AG09319 (cell line): ENCODE measurements at regions not wholly inside any gene's neighbourhood (a gene's known extent, or its start where the extent isn't known, plus 50 kb on each side); places are given as distances from the start of the nearest gene placed in this dataset.

ENCODE experiments used
- DNase-seq: peaks from one replicate; pipeline ENCODE4 v3.0.0-alpha.2; 2010; ENCODE audit warnings: low read depth; ENCODE audit errors: extremely low read depth
- TF ChIP-seq, protein P1 (sequence below): IDR thresholded peaks from 2 replicates; pipeline ENCODE4 v1.5.1; 2011; ENCODE audit warnings: low read depth, mild to moderate bottlenecking, inconsistent platforms, low read length, moderate library complexity

DNA sequence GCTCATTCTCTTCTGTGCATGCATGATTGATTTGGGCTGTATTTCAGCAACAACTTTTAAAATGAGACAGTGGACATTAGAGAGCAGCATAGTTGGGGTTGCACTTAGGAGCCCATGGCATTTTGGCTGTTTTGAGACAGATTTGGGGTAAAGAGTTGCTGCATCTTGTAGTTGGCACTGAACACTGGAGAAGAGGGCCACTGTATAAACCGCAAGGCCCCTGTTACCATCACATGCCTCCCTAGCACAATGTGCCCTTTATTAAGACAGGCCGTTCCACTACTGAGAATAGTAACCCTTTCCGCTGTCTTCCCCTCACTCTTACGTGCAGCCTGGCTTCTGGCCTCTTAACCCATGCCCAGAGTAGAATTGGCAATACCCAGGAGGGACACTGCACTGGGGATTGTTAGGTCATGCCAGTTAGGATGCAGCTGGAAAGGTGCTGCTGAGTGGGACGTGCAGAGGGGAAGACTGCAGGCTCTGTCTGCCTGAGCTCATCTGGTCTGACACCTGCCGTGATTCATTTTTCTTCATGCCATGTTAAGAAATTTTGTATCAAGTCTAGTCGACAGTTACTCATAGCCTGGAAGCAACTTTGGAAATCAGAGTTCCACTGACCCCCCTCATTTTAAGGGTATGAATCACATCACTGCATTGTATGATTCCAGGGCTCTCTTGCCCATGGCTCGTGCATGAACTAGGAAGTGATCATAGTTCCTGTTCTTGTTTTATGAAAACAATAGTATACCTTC is 146.9 kb upstream of the DMRT1 start:
- DNase-seq: no peak
- TF ChIP-seq, protein P1, sequence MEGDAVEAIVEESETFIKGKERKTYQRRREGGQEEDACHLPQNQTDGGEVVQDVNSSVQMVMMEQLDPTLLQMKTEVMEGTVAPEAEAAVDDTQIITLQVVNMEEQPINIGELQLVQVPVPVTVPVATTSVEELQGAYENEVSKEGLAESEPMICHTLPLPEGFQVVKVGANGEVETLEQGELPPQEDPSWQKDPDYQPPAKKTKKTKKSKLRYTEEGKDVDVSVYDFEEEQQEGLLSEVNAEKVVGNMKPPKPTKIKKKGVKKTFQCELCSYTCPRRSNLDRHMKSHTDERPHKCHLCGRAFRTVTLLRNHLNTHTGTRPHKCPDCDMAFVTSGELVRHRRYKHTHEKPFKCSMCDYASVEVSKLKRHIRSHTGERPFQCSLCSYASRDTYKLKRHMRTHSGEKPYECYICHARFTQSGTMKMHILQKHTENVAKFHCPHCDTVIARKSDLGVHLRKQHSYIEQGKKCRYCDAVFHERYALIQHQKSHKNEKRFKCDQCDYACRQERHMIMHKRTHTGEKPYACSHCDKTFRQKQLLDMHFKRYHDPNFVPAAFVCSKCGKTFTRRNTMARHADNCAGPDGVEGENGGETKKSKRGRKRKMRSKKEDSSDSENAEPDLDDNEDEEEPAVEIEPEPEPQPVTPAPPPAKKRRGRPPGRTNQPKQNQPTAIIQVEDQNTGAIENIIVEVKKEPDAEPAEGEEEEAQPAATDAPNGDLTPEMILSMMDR: no peak

GRCh38 chr9:695252-695651 is 146.2 kb upstream of the DMRT1 start:
- DNase-seq: no peak
- TF ChIP-seq, protein P1: no peak

DNA sequence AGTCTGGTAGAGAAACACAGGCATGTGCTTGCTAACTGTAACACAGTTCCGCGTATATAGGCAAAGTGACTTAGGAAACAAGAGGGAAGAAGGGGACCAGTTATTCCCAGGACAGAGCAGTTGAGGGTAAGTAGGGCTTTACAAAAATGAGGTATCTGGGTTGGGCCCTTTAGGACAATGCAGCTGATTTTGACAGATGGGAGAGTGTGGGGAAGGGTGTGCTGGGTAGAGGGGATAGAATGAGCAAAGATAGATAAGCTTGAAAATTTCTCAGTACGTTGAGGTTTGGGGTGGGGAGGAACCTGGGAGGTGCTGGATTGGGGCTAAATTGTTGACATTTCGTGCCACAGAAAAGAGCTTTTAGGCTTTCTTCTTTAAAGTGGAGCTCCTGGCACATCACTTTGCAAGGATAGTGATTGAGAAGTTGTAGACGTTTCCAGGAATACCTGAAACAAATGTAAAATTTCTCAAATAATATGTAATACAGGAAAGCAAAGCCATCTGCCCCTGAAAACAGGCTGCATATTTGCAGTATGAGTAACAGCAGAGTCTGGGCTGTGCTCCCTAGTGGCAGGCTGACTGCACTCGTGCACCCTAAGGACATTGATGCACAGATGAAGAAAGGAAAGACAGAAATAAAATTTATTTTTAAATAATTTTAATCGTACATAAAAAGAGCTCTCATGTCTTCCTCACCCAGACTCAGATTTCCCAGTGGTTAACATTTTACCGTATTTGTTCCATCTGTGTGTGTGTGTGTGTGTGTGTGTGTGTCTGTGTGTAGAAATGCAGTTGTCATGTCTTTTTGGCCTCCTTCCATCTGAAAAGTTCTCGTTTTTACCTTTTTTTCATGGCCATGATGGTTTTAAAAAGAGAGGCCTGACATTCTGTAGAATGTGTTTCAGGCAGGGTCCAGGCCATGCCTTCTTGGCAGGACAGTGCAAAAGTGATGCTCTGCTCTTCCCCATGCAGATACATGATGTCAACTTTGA is 144.9 kb upstream of the DMRT1 start:
- no peak for DNase-seq
- TF ChIP-seq, protein P1: peak; percentile 37

DNA sequence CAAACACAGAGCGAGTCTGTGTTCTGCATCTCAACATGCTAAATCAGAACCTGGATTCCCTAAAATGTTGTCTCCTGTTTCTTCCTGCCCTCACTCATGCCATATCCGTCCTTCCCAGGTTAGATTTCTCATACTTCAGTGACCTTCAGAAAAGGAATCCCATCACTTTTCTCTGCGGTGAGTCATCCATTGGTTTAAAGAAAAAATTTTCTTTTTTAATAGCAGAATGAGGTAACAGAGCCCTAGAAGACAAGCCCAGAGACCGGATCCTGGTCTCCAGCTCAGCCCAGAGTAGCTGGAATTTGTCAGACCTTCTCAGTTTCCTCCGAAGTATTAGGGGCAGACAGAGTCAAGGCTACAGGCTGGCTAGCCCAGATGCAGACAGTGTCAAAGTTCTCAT is 143.2 kb upstream of the DMRT1 start:
- DNase-seq: no peak
- TF ChIP-seq, protein P1: no peak

GRCh38 chr9:698954-699353 is 142.5 kb upstream of the DMRT1 start:
- no peak for DNase-seq
- TF ChIP-seq, protein P1: no peak

- no peak for DNase-seq
- TF ChIP-seq, protein P1: no peak
Observed at GRCh38 chr9:699396-699795, 142.1 kb upstream of the DMRT1 start.
